HG03565 (cell line): ENCODE measurements at regions not wholly inside any gene's neighbourhood (a gene's known extent, or its start where the extent isn't known, plus 50 kb on each side); places are given as distances from the start of the nearest gene placed in this dataset.
A peak's percentile ranks its signal among the peaks of the same experiment; 100 is the strongest.
"Not testable (repeated sequence)": the region's sequence is repeated elsewhere in the genome, so short reads cannot be mapped to it uniquely, and the experiment has no call there.

Experiments
- ATAC-seq: cut with Tn5 transposase; IDR thresholded peaks from one replicate; pipeline ENCODE4 v1.9.1; 2021; ENCODE audit warnings: mild to moderate bottlenecking, moderate library complexity; ENCODE audit not compliant: unreplicated experiment

GRCh38 chr13:63546524-63546923 lies 2130.9 kb upstream of the PCDH20 start:
- ATAC-seq, result no peak

DNA sequence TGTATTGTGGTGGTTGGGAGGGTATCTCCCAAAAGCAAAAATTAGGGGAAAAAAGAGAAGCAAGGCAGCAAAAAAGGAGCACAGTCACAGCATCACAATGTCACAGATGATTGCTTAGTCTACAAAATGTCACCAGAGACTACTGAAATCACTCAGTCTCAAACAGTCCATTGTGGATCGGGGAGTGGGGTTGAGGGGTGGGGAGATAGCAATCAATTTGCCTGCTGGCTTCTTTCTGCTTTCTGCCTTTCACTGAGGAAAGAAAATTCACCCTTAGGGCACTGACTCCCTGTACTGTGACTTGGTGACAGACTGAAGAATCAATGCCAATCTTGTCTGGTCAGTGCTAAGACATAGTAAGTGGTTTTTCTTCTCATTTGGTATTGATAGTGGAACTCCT lies 2127.1 kb upstream of the PCDH20 start:
- no peak for ATAC-seq

DNA sequence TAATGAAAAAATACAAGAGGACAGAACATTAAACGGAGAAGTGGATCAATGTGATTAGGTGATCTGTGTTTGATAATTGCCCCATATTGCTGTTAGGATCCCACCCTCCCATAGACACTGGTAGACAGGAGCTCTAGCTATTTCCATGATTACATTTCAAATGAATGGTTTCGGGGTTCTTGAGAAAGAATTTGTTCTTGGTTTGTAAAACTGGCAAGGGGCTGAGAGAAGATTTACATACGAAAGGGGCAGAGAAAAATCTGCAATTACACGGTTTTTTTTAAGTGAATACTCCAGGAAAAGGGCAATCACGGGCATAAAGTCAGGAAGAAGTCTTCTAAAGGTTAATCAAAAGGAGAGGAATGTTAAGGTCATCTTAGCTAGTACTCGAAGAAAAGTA lies 2125.7 kb upstream of the PCDH20 start:
- ATAC-seq, result no peak

DNA sequence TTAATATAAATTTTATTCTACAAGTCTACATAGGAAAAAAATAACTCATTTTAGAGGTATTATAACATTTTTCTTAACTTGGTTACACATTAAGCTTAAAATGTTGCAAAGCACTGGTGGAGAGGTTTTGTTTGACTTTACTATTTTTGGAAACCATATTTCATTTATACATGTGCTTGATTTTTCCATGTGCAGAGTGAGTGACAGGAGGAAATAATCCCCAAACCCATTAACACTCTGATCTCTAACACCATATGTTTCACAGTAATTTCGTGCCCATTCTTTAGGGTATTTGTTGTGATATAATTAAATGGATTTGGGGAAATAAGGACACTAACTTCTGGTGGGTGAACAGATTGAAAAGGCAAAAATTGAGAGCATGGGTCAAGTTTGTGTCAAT lies 2124.4 kb upstream of the PCDH20 start:
- ATAC-seq, result no peak

DNA sequence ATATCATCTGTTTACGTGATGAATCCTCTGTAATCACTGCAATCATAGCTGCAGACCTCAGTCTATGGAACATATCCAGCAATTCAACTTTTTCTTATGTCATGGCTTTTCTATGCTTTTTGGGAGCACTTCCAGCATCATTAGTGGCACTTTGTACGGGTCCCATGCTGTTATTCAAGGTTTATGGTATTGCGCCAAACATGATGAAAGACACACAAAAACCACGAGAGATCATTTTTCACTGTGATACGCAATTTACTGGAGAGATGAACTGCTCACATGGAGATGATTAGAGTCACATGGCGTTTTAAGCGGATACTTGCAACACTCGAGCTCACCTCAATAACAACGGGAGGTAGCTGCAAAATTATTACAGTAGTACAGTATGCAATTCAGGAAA lies 2101.7 kb upstream of the PCDH20 start:
- no peak for ATAC-seq

DNA sequence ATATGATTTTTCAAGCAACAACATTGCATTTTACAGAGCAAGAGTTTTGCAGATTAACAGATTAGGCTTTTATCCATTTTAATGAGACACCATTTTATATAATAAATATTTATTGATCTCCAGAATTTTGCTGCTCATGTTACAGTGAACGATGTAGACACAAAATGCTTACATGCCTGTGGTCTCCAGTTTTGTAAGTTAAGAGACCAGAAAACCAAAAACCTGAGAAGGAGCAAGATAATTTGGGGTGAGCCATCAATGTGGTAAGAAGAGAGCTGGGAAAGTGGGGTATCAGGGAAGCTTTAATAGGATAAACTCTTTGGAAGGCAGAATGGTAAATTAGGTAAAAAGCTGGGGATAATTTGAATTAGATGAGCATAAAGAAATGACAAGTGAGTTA lies 2100.5 kb upstream of the PCDH20 start:
- no peak for ATAC-seq

DNA sequence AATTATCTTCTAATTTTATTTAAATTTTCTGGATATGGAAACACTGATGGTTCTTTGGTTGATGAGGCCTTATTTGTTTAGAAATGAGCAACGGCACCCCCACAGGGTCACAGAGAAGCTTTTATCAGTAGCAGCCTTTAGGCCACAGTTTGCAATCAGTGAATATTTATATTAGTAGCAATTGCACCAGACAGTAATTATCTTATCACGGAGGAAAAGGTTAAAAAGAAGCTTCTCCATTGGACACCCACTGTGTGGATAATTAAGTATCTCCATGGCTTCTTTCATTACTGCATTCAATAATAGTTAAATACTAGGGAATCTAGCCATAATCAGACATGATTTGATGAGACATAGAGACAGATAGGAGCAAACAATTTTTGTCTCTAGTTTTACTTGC lies 2099.2 kb upstream of the PCDH20 start:
- no peak for ATAC-seq

- ATAC-seq, result no peak
These were observed 2096.4 kb upstream of the PCDH20 start for GRCh38 chr13:63512095-63512494.

GRCh38 chr13:63501702-63502101 lies 2086.1 kb upstream of the PCDH20 start:
- ATAC-seq, result no peak

GRCh38 chr13:63497601-63498000 lies 2082.0 kb upstream of the PCDH20 start:
- ATAC-seq, result no peak

DNA sequence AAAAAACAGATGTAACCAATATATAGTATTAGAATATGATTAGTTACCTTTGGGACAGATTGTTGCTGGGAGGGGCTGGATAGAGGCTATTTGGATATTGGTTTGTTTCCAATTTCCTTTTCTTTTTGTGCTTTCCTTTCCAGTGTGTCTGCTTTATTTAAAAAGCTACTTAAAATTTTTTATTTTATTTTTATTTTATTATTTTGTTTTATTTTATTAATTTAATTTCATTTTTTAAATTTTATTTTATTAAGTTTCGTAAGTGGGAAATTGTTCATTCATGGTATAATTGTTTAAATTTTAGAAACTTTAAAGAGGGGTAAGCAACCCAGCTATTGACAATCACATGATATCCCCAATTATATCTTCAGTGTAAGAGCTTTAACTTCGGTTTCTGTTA lies 2077.0 kb upstream of the PCDH20 start:
- no peak for ATAC-seq

GRCh38 chr13:63490149-63490548 lies 2074.5 kb upstream of the PCDH20 start:
- ATAC-seq, result no peak

DNA sequence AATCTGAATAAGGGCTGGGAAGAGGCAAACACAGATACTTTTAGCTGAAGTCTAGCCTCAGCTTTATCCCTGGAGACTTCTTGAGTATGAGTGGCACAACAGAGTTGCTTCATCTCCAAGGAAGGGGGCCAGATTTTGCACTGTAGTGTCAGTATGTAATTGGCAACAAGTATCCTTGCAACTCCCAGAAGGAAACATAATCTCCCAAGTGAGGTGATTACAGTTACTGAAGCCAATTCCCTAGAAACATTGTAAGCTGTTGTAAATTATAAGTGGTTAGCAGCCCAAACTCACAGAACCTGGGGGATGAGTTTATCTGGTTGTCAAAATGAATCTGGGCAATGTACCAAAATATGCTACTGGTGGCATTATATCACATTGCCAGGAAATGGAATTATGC lies 2065.7 kb upstream of the PCDH20 start:
- ATAC-seq, result no peak

DNA sequence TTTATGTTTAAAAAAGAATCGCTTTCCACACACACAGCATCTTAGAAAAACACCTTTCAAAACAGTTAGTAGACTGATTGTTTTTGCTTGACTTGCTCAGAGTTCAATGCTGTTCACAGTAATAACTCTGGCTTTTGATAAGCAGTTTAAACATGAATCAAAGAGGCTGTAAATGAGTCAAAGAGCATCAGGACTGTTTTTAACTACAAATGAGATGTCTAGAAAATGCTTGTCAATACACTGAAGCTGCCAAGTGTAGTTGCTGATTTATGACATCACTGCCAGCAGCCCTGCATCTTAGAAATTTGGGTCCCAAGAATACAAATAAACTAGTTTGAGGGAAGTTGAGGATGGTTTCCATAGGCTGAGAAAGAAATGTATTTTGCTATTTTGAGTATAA lies 2057.1 kb upstream of the PCDH20 start:
- no peak for ATAC-seq

DNA sequence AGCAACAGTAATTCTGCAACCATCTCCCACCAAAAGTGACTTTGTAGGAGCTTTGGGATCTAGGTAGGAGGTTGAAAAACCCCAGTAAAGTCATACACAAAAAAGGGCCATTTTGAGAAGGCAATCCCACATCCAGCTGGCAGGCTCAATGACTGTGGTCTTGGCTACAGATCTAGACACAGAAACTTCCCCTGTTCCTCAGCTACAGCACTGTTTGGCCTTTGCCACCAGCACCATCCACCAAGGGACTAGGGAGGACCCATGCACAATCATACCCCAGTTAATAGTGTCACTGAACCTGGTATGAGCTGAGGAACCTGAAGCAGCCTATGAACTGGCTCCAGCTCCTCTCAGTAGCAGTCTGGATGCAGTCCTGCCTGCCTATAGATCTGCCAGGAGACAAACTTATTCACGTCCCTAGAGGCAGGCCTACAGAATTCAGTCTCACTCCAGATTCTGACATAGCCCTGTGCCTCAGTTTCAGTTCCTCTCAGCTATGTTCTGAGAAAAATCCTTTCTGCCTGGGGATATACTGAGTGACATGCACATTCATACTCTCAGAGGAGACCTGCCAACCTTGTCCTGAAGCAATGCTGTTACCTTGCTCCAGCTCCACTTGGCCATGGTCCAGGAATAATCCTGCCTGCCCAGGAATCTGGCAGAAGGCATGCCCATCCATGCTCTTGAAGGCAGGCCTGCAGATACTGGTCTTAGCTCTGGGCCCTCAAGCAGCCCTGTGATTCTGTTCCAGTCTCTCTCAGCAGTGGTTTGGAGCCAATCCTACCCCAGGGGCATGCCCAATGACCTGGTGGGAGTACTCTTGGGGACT lies 2048.3 kb upstream of the PCDH20 start:
- ATAC-seq, result peak; percentile 95

GRCh38 chr13:63460462-63461090 lies 2044.9 kb upstream of the PCDH20 start:
- ATAC-seq, result no peak

DNA sequence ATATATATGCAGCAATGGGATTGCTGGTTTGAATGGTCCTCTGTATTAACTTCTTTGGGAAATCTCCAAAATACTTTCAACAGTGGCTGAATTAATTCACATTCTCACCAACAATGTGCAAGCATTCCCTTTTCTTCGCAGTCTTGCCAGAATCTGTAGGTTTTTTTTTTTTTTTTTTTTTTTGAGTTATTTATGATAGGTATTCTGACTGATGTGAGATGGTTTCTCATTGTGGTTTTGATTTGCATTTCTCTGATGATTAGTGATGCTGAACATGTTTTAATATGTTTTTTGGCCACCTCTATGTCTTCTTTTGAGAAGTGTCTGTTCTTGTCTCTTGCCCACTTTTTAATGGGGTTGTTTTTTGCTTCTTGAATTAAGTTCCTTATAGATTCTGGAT lies 2041.5 kb upstream of the PCDH20 start:
- ATAC-seq, result no peak

- no peak for ATAC-seq
These were observed 2040.3 kb upstream of the PCDH20 start for GRCh38 chr13:63455938-63456337.

GRCh38 chr13:63449550-63449949 lies 2033.9 kb upstream of the PCDH20 start:
- ATAC-seq, result no peak

- ATAC-seq, result no peak
These were observed 2033.0 kb upstream of the PCDH20 start for GRCh38 chr13:63448692-63449091.

DNA sequence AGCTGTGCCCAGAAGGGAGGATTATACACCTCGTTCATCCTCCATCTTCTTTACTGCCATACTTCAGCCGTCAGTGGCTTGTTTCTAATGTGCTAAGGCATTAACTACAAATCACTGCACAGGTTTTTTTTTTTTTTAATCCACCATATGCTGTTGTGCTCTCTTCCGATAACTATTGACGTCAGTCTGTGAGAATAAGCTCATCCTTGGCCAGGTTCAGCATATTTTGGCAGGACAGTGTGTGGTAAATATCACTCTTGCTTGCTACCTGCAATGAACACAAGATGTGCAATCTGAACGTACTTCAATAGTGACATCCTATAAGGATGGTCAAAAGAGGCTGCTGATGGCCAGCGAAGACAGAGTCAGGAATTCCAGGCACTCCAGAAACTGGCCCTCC lies 2030.7 kb upstream of the PCDH20 start:
- ATAC-seq, result no peak

GRCh38 chr13:63444225-63444624 lies 2028.6 kb upstream of the PCDH20 start:
- not testable (repeated sequence) for ATAC-seq

GRCh38 chr13:63438951-63439350 lies 2023.3 kb upstream of the PCDH20 start:
- ATAC-seq, result no peak
